HG03457 (cell line): ENCODE measurements at regions not wholly inside any gene's neighbourhood (a gene's known extent, or its start where the extent isn't known, plus 50 kb on each side); places are given as distances from the start of the nearest gene placed in this dataset.

Experiments
- ATAC-seq: cut with Tn5 transposase; IDR thresholded peaks from one replicate; pipeline ENCODE4 v1.9.1; 2021; ENCODE audit warnings: moderate number of reproducible peaks; ENCODE audit not compliant: unreplicated experiment

DNA sequence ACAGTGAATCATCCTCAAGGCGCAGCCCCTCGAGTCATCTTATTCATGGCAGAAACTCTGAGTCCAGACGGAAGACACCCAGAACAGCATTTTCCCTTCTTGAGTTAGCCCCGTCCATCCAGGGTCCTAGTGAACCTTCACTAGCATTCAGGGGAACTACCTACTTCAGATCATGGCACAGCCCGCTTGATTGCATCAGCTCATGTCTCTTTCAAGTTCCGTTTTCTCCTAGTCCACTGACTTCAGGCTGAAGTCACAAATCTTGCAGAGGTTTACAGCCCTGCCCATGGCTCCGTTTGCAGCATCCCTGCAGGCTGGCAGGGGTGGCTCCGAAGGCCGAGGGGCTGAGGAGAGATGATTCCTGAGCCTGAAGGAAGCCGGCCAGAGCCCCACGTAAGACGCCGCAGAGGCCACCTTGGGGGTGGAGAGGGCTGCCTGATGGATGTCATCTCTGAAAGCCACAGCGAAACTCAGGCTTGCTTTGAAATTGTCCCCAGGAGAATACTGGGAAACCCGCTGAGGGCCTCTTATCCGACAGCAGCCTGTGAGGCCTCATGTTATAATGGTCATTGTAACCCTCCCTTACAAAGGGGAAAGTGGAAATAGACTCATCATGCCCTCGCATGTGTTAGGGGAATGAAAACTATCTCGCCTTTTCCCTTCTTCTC is 310.2 kb upstream of the AJAP1 start:
- ATAC-seq = no peak

DNA sequence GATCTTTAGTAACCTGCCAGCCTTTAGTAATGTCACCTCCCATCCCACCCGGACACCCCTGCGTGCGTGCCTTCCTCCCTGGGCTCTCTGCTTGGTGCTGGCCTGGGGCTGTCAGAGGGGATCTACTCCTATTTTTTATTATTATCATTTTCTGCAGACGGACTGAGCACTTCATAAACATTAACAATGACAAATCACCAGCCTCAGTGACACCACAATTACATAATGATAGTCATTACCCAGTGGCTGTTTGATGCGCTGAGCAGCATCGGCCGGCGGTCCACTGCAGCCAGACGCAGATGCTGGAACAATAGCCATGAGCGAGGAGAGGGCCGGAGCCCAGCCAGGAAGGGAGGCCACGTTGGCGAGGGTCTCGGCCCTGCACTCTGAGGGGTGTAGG is 309.3 kb upstream of the AJAP1 start:
- ATAC-seq = no peak

DNA sequence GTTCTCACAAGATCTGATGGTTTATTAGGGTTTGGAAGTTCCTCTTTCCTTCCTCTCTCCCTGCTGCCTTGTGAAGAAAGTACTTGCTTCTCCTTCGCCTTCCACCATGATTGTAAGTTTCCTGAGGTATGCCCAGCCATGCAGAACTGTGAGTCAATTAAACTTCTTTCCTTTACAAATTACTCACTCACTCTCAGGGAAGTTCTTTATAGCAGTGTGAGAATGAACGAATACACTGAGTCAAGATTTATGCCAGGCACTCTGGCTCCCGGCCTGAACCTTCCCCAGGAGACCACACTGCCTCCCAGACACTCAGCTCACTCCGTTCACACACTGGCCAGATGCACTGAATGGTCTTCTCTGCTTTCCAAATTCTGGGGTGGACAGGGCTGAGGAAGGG is 308.3 kb upstream of the AJAP1 start:
- no peak for ATAC-seq

DNA sequence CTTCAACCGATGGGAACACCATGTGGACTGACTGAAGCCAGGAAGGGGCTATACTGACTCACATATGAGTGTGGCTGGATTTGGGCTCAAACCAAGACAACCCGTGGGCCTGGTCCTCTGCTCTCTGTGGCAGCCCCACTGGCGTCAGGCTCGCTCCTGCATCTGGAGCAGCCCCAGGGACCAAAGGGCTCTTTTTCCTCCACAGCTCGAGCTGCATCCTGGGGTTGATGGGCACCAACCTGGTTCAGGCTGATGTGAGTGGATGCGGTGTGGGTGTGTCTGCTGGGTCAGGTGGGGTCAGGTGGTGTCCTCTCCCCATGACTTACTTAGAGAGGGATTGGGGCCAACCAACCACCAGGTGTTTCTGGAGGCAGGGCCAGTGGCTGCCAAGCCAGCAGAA is 303.0 kb upstream of the AJAP1 start:
- no peak for ATAC-seq

DNA sequence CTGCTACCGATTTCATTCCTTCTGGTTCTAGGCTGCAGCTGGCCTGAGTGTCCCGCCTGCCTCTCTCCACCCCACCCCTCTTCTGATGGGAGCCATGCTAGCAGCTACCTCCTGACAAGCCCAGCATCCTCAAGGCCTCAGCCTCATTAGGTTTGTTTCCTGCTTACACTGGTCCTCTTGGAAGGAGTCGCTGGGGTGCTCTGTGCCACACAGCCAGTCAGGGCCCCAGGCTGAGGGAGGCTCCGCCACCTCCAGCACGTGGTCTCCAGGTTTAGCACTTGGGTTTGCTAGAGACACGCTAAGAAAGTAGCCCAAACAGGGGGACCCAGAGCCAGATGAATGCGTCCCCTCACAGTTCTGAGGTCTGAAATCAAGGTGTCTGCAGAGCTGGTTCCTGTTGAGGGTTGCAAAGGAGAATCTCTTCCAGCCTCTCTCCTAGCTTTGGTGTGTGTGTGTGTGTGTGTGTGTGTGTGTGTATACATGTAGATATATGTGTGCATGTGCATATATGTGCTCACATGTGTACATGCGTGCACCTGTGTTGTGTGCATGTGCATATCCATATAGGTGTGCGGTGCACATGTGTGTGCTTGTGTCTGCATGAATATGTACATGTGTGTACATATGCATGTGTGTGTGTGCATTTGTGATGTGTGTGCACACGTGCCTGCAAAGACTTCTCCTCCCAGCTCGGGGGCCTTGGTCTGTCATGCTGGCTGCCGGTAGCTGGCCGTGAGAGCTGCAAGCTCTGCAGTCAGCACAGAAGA is 301.1 kb upstream of the AJAP1 start:
- ATAC-seq = no peak

DNA sequence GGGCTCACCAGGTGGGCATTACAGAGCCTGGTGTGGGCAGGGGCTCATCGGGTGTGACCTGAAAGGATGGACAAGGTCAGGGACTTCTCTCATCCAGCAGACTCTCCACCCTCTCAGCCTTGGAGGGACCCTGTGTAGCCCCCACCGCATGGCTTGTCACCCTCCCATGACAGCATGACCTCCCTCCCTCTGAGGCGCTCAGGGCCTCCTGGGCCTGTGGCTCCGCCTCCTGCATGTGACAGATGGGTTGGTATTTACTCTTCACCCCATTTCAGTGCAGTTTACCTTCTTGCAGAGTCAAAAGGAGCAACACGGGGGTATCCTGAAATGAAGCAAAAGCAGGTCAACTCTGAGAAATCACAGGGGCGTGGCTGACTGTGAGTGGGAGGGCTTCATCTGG is 298.6 kb upstream of the AJAP1 start:
- ATAC-seq = no peak

DNA sequence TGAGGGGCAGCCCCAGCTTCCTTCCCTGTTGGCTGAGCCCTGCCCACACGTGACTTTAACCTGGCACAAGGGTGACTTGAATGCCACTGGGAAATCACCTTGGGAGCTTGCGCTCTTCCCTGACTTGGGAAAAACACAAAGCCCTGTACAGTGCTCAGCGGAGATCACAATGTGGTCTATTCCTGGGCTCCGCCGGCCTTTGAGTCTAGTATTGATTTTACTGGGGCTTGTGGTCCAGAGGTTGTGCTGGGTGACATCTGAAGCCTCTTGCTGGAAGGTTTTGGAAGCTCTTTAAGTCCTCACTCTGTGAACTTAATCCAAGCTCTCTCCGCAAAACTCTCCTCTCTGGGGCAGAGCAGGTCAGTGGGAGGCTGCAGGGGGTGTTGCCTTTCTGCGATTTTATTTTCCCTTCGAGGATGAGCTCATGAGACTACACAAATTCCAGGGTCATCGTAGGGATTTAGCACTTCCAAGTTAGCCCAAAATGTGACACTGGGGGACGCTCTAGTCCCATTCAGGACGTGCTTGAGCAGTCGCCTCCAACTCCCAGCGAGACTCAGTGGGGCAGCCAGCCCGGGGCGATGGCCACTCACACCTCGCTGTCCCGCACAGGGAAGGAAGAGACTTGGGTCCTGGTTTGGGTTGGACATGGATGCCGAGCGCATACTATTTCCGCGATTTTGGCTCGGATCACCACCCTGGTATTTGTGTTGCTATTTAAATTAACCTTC is 291.9 kb upstream of the AJAP1 start:
- no peak for ATAC-seq

DNA sequence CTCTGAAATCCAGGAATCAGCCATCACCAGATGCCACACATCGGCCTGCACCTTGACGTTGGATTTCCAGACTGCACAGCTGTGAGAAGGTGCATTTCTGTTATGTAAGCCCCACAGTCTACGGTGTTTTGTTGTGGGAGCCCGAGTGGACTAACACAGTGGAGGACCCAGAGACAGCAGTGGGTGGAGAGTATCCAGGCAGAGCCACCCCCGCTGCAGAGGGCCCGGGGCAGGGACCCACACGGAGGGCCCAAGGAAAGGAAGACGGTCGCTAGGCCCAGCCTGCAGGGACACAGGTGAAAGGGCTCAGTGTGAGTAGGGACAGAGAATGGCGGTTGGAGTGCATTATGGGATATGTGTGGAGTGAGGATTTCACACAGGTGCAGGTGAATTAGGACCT is 288.3 kb upstream of the AJAP1 start:
- no peak for ATAC-seq

DNA sequence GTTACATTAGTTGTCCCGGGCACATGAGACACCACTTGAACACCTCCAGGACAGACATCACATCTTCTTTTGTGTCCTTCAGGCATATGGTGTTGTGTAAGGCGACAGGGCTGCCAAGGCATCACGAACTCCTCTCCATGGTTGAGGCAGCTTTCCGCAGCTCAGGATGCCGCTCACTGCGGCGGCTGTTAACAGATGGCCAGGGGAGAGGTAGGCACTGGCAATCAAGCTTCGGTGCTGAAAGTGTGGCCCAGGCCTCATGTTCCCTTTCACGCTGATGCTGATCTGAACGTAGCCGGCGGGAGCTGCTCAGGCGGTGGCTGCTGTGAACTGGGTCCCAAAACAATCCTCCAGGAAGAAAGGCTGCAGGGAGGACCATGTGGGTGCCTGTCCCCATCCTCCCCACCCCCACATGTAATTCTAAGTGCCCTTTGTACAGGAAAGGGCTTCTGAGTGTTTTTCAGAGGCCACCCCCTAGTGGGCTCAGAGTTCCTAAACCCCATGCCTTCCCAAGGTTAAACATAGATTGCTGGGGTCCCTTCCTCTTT is 287.1 kb upstream of the AJAP1 start:
- ATAC-seq = no peak

DNA sequence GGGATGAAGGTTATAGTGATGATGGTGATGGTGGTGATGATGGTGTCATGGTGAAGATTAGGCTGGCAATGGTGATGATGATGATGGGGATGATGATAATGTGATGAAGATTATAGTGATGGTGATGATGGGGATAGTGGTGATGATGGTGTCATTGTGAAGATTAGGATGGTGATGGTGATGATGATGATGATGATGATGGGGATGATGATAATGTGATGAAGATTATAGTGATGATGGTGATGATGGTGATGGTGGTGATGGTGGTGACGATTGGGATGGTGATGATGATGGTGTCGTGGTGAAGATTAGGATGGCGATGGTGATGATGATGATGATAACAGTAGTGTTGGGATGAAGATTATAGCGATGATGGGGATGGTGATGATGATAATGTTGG is 285.1 kb upstream of the AJAP1 start:
- no peak for ATAC-seq

DNA sequence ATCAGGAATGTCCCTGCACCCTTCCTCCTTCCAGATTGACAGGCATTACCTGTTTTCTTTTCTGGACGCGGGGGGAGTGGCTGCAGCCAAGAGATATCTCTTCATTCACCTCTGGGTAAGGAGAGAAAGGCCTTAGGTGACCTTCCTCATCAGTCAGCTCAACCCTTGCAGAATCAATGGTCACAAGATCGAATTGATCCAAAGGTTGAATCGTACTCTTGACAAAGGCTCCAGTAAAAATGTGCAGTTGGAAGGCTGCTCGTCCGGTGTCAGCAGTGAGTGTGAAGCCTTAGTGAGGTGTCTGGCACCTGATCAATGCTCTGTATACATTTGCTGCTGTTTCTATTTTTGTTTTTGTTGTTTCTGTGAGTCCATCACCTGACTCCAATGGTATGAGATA is 282.6 kb upstream of the AJAP1 start:
- no peak for ATAC-seq

DNA sequence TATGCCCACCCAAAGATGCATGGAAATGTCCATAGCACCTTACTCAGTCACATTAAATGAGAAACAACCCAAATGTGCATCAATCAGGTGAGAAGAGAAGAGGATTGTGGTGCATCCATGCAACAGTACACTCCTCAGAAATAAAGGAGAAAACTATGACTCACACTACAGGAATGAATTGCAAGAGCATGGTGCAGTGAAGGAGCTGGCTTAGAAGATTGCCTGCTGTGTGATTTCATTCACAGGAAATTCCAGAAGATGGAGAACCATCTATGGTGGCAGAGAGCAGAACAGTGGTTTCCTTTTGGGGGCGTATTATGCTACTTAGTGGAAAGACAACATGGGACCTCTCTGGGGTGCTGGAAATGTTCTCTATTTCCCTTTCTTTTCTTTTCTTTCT is 278.6 kb upstream of the AJAP1 start:
- ATAC-seq = no peak

DNA sequence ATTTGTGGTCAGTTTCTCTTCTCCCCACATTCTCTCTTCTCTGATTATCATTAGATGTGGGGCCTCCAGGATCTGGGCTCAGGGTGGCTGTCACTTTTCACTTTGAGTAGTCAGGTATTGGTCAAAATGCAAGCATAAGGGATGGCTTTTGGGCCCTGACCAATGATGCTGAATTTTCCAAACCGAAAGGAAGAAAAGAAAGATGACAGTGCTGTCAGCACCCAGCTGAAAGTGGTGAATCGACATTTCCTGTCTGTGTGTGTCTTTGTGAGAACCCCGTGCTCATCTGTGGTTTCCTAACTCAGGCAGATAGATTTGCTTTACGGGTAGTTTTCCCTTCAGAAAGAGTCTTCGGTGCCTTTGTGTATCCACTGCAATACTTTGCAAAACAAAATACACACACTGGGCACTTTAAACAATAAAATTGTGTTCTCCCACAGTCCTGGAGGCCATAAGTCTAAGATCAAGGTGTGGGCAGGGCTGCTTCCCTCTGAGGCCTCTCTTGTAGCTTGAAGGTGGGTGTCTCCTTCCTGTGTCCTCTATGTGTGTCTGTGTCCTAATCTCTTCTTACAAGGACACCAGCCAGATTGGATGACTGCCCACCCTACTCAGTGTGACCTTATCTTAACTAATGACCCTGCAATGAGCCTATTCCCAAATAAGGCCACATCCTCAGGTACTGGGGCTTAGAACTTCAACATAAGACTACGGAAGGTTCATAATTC is 274.8 kb upstream of the AJAP1 start:
- ATAC-seq = no peak

DNA sequence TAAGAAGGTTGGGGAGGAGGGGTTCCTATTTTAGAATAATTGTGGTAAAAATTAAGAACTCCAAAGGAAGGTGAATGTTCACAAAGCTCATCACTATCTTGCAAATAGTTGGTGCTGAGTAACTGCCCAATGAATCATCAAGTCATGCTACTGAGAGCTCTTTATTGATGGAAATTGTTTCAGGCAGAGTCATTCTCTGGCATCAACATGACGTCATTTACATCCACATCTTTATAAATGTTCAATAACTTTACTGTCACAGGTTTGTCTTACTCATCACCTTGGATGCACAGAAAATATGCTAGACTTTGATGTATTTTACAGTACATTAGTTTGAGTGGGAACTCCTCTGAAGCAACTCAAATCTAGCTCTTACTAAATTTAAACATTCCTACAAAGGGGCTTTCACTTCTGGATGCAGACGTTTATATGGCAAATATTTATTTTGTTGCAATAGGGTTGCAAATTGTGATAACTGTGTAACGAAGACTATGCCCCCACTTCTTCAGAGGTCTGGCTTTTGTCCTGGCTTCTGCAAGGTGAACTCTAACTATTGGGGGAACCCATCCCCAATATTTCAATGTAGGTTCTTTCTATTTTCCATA is 273.7 kb upstream of the AJAP1 start:
- no peak for ATAC-seq

DNA sequence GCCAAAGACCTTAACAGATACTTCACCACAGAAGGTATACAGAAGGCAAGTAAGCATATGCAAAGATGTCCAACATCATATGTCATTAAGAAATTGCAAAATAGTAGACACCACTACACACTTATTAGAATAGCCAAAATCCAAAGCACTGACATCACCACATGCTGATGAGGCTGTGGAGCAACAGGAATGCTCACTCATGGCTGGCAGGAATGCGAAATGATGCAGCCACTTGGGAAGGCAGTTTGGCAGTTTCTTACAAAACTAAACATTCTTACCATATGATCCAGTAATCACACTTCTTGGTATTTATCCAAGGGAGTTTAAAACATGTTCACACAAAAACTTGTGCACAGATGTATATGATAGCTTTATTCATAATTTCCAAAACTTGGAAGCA is 261.2 kb upstream of the AJAP1 start:
- no peak for ATAC-seq

DNA sequence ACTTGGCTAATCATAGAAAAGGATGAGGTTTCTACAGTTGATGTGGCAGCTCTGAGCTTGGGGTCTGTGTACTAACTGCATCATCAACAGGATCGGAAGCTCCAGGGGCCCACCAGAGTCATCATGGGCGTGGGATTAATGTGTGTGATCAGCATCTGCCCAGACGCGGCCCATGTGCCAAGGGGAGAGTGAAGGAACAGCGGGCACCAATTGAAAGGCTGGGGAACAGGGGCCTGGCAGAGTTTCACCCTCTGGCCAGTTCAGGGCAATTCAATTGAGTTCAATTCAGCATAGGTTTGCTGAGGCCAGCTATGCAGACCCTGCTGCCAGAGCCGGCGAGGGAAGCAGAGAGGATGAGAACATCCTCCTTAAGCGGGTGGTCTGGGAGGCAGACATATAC is 260.0 kb upstream of the AJAP1 start:
- ATAC-seq = no peak

DNA sequence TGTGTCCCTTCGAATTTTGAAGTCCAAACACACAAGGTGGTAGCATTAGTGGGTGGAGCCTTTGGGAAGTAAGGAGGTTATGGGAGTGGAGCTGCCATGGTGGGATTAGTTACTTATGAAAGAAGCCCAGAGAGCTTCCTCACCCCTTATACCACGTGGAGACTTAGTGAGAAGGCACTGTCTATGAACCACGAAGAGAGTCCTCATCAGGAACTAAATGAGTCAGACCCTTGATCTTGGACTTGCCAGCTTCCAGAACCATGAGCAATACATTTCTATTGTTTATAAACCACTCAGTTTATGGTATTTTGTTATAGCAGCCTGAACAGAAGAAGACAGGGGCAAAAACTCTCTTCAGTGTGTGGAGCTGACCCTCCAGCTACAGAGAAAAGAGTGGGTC is 259.3 kb upstream of the AJAP1 start:
- ATAC-seq = no peak

DNA sequence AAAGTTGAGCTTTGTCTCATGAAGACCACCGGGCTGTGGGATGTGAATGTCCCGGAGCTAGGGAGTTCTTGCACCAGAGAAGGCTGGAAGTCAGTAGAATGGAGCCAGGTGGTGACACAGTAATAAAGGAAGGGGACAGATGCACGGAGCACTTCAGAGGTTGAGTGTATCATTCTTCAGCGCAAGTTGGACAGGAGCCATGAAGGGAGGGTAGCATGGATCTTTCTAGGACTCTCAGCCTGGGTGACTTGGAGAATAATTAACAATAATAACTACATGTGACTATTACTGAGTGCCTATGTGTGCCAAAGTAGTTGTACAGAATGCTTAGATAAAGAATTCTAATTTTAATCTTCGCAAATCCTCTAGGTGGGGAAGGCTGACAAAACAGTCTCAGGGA is 258.7 kb upstream of the AJAP1 start:
- no peak for ATAC-seq

DNA sequence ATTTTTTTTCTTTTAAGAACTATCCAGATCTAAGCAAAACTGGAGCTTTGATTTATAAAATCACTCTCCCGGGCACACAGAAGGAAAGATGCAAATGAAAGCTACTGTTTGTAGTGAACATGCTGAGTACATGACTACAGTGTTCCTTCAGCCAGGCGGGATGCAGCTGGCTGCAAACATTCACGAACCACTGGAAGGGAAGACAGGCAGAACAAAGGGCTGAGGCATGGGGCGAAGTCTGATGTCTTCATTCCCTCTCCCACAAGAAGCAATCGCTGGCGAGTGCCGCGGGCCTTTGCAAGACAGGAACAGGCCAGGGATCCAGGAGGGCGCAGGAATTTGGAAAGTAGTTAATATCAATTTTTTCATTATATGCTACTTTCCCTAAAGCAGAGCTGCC is 257.9 kb upstream of the AJAP1 start:
- no peak for ATAC-seq

DNA sequence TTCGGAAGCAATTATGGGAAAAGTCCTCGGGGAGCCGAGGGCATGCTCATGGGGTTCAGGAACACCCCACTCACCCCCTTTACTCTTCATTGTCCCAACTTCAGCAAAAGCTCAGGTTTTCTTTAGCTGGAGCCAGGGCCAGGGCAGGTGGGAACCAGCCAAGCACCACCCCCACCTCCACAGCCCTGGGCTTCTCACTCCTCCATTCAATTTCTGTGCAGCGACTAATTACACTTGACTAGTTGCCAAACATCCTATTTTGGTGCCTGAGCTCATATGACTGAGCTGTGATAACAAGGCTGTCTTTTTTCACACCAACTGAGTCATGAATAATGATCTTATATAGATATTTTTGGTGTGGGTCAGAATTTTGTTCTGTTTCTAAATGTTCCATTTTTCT is 257.2 kb upstream of the AJAP1 start:
- no peak for ATAC-seq

DNA sequence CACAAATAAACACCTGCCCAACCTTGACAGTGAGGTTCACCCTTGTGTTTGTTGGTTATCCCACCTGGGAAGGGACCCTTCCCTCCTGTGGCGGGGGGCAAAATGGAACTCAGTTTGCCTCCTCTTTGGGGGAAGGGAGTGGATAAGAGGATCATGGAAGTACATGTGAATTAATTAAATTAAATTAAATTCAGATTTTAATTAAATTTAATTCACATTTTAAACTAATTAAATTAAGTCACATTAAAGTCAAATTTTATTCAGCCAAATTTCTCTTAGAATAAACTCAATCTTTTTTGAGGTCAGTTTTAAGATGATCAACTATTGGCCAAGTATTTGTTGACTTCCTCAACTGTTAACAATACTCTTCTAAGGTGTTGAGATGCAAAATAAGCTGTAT is 252.4 kb upstream of the AJAP1 start:
- no peak for ATAC-seq
